ENCODE measurements at regions not wholly inside any gene's neighbourhood (a gene's known extent, or its start where the extent isn't known, plus 50 kb on each side); places are given as distances from the start of the nearest gene placed in this dataset.

DNA sequence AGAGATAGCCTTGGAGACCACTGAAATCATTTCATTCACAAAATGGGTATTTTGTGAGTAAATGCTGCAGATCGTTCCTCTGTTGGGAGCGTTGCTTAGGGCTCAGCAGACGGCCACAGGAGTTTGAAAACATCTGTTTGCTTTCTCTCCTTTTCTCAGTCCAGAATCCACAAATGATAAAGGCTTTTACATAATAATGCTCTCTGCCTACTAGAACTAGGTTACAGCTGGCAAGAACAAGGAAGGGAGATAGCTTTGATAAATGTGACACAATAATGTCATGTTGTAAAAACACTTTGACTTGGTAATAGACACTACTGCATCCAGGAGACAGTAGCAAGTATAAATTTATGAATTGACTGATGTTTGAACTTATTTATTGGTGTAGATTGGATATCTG is 1072.4 kb upstream of the CDH6 start:
- no peak for DNase-seq

- no peak for DNase-seq
Measured at GRCh38 chr5:30117135-30117534, 1076.4 kb upstream of the CDH6 start.

- DNase-seq, result no peak
Measured at GRCh38 chr5:30113542-30113941, 1079.9 kb upstream of the CDH6 start.

- no peak for DNase-seq
Measured at GRCh38 chr5:30112867-30113266, 1080.6 kb upstream of the CDH6 start.

- DNase-seq, result no peak
Measured at GRCh38 chr5:30108051-30108450, 1085.4 kb upstream of the CDH6 start.

DNA sequence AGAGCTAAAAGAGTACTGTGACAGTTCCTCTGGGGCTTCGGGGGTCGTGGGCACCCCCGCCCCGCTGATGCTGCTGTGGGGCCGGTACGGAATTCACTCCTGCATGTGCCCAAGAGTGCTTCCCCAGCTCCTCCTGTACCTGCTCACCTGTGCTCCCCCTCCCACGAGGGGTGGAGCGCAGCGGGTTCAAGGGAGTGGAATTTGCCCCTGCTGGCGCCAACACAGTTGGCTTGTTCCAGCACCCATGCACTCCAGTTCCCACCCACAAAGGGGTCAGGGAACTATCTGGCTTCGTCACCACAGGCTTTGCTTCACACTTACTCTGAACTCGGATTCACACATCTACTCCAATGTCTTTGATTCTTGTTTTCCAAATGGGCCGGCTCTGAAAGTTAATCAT is 1086.9 kb upstream of the CDH6 start:
- no peak for DNase-seq

GRCh38 chr5:30104872-30105596 is 1088.5 kb upstream of the CDH6 start:
- DNase-seq, result no peak

GRCh38 chr5:30103452-30104202 is 1089.9 kb upstream of the CDH6 start:
- DNase-seq, result no peak

DNA sequence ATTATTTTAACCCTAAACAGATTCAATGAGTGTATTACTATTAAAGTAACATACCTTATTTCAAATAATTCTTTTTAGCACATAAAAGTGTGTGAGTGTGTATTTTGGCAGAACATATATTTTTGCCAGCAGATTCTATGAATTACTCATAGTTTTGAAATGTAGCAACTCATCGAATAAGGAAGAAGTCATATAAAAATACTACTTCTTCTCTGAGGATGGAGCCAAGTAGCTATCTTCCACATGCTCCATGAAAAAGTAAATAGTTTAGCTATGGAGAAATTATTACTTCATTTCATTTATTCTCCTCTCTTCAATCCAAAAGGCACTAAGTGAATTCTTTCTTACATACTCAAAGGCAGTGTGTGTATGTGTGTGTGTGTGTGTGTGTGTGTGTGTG is 1090.4 kb upstream of the CDH6 start:
- DNase-seq, result no peak

DNA sequence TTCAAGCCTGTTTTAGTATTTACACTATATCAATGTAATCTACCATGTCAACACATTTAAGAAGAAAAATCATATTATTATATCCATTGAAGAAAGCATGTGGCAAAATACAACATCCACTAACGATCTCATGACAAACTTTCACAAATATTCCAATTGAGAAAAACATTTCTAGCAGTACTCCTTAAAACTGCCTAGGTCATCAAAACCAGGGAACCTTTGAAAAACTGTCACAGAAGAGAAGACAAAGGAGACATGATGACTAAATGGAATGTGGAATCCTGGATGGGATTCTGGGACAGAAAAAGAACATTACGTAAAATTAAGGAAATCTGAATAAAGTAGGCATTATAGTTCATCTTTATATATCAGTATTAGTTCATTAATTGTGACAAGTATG is 1091.3 kb upstream of the CDH6 start:
- DNase-seq, result no peak

GRCh38 chr5:30100929-30101328 is 1092.6 kb upstream of the CDH6 start:
- DNase-seq, result no peak

DNA sequence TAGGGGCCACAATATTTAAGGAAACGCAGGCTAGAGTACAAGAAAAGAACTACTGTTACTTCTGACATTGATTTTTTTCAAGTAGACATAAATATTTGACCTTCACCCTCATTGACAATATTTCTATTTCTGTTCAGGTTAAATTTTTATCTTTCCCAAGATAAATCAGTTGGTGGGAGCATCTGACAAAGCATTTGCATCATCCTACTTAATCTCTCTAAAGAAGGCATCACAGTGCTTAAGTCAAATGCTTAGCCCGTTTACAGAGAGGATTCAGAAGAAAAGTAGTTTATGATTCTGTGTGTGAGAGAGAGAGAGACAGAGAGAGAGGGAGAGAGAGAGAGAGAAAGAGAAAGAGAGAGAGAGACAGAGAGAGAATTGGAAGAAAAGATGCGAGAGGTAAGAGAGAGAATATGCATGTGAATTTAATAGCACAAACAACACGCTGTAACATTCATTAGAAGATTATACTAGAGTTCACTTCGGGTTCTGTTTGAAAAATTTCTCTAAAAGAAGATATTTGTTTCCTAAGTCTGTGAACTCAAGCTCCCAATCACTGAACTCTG is 1093.3 kb upstream of the CDH6 start:
- no peak for DNase-seq

DNA sequence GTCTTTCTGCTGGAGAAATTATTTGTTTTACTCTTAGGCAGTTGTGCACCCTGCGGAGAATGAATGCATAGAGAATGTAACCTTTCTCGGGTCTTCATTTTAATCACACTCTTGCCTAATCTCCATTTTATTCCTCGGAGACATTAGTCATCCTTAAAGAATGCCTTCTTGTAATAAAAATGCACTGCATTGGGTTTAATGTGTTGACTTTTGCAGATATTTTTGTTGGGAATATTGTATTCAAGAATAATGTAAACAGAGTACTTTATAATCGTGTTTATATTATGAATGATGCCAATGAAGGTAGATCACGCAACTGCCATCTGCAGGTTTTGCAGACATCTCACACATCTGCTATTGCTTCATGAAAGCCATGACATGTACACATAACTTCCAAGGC is 1093.9 kb upstream of the CDH6 start:
- DNase-seq, result no peak

GRCh38 chr5:30098940-30099339 is 1094.5 kb upstream of the CDH6 start:
- DNase-seq, result no peak

DNA sequence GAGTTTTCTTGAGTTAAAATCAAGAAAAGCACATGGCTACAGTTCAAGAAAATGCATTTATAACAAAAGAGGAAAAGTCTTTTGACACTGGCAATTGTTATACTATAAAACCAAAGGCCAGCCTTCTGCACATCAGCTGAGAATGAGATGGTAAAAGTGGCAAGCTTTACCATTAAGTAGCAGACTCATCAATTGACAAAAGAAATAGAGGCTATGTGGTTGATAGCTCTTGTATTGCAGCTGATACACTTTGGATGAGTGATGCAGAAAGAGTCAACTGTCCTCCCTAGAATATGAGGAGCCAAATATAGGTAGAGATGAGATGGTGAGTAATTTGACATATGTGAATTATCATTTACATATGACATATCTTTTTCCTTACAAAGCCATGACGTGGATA is 1100.9 kb upstream of the CDH6 start:
- DNase-seq, result no peak

DNA sequence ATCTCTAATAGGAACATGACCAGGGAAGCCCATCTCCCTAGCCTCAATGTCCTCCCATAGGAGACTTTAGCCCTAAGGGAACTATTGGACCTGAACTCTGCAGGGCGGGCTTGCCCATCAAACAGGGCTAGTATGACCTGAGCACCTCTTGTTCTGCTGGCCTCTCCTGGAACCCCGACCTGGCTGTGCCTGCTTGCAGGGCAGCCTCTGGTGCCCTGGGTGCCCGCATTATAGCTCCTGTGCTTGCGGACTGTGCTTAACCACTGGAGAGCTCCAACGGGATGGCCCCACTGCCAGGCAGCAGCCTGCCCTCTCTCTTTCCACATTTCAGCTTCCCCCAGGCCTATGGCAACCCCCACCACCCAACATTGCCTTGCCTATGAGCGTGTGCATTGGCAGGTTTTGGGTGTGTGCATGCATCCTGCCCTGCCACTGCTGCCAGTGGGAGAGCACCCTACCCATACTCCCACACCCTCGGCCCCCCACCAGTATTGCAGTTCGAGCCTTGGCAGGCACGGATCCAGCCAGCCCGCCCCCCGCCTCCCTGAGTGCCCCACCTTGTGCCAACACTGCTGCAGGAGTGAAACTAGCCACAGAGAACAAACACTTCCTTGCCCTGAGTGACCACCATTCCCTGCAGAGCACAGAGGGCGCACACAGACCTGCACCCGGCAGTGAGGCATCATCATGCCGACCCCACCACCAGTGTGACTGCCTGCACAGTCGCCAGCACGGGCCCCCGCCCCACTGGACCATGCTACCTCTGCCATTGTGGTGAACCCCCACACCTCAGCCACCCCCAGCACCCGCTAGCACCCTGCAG is 1123.8 kb upstream of the CDH6 start:
- no peak for DNase-seq

DNA sequence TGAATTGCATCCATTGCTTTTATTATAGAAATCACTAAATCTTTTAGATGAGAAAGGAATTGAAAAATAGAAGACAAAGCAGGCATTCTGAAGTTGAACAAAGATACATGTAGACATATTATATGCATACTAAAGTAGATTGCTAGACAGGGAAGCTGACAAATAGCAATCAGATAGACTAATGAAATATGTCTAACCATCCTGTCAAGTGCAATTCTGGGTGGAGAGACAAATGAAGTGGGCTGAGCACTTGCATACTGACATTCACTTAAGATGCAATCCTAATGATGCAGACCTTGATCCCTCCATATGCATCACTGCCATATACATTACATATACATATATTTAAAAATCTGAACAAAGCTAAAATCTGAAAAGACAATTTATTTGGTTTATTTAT is 1130.0 kb upstream of the CDH6 start:
- no peak for DNase-seq

DNA sequence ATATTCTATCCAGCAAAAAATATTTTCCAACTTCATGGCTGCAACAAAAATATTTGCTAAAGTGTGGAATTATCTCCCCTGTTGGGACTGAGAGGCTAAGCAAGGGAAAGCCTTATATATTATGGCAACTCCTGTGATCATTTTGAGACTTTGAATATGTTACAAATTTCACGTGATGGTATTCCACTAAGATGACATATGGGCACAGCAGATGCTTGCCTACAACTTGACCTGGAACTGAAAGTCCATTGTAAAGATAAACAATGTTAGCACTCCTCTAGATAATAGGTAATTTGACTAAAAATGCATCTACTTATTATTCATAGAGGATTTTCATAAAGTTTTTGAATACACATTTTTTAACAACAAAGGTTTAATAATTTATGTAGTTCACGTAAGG is 1141.5 kb upstream of the CDH6 start:
- no peak for DNase-seq

DNA sequence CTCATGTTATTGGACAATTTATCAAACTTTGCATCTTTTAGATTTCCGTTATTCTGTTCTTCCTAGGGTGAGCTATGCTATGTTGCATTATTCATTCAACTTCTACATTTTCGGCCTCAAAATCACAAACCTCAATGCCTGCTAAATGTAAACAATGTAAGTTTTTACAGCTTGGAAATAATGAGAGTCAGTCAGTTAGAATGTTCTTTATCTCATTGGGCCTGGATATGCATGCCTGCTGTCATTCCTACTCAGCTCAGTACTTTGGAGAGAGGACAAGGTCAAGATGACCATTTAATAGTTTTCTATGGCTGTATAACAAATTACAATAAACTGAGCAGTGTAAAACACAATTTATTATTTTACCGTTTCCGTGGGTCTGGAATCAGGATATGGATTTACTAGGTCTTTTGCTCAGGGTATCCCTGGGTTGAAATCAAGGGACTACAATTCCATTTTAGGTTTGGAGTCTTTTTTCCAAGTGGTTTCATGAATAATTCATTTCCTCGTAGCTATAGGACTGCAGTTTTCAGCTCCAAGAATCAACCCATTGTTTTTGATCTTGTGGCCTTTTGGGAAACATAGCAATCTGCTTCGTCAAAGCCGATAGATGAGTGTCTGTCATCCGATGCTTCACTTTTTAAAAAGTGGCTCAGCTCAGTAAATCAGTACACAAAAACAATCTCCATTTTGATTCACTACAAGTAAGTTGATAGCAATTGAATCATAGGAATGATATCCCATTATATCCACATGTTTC is 1143.2 kb upstream of the CDH6 start:
- DNase-seq, result no peak

GRCh38 chr5:30042677-30043076 is 1150.8 kb upstream of the CDH6 start:
- DNase-seq, result no peak

DNA sequence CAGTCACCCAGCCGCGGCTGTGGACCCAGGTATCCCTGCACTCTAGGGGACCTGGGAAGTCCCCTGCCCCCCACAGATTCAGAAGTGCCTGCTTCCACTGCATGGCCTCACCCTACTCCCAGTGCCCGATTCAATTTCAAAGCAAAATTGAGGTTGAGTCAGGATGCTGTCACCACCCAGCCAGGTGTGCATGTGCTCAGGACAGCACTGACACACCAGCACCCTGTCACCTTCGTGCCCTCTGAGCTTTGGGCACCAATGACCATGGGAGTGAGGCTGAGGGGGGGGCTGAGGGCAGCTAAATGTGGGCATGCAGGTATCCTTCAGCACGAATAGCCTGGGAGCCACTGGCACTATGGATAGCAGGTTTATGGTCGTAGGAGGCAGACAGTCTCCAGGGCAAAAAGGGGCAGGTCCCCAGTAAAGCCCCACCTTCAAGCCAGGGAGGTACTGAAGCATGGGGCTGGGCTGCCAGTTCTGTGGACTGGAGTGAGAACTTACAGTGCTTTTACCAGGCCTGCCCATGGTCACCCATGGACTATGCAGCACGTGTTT is 1151.6 kb upstream of the CDH6 start:
- DNase-seq, result no peak

GRCh38 chr5:30041291-30041690 is 1152.2 kb upstream of the CDH6 start:
- DNase-seq, result no peak

All from stimulated activated naive CD4-positive, alpha-beta T cell (primary cell).